Kidney (tissue), 13 donors: ENCODE measurements at regions not wholly inside any gene's neighbourhood (a gene's known extent, or its start where the extent isn't known, plus 50 kb on each side); places are given as distances from the start of the nearest gene placed in this dataset.

ENCODE experiments used
- DNase-seq, 5 donors: peaks; one replicate each; pipeline ENCODE4 v3.0.0-alpha.2; 2013 to 2020
- FAIRE-seq: peaks from 2 replicates; lab custom pipeline; 2012; peaks lifted over from hg19 to GRCh38; lab: Jason Lieb, UNC
- H3K27ac ChIP-seq, 2 donors: one replicate each; pipeline ENCODE4 v1.7.0; 2013; ENCODE audit warnings: low read depth in 2 of 2, low read length in 2 of 2, inconsistent platforms in 1 of 2
- H3K27me3 ChIP-seq: one replicate; pipeline ENCODE4 v1.7.1; 2013; ENCODE audit warnings: low read length, inconsistent platforms; ENCODE audit not compliant: control insufficient read depth, insufficient read depth
- H3K36me3 ChIP-seq, 3 donors: one replicate each; pipeline versions ENCODE4 v1.7.0 to v1.7.1; 2013; ENCODE audit warnings: low read length in 3 of 3, control low read depth in 1 of 3, inconsistent platforms in 1 of 3; ENCODE audit not compliant: insufficient read depth in 3 of 3, control insufficient read depth in 2 of 3
- H3K4me1 ChIP-seq, 3 donors: one replicate each; pipeline versions ENCODE4 v1.7.0 to v1.7.1; 2013; ENCODE audit warnings: low read length in 3 of 3, inconsistent platforms in 1 of 3, low read depth in 1 of 3; ENCODE audit not compliant: control insufficient read depth in 2 of 3, insufficient read depth in 2 of 3
- H3K4me3 ChIP-seq, 3 donors: one replicate each; pipeline versions ENCODE4 v1.7.0 to v1.8.1; 2013; ENCODE audit warnings: low read length in 3 of 3, control low read depth in 1 of 3, inconsistent platforms in 1 of 3
- H3K9ac ChIP-seq, 3 donors: one replicate each; pipeline versions ENCODE4 v1.7.0 to v1.7.1; 2013; ENCODE audit warnings: low read length in 3 of 3, control low read depth in 1 of 3, inconsistent platforms in 1 of 3
- H3K9me3 ChIP-seq, 3 donors: one replicate each; pipeline versions ENCODE4 v1.7.0 to v1.7.1; 2013; ENCODE audit warnings: low read length in 3 of 3, control low read depth in 1 of 3, inconsistent platforms in 1 of 3; ENCODE audit not compliant: control insufficient read depth in 2 of 3, insufficient read depth in 1 of 3
- intact Hi-C: fragments of 100-400 bp; cut with DNase I; formaldehyde crosslinking; loops from one replicate; pipeline ENCODE4 v1.11.1; 2022
- TF ChIP-seq, protein P1 (sequence below): IDR thresholded peaks from 3 replicates; pipeline ENCODE4 v1.5.1; 2012; ENCODE audit warnings: mild to moderate bottlenecking, moderate library complexity, borderline replicate concordance; ENCODE audit not compliant: insufficient read depth; ENCODE audit errors: extremely low read depth
- donor health status: control.
- donor health status: control.
- donor health status: control.
- donor health status: control.
- donor health status: control.
- donor health status: DM: yes; HTN: yes; CAD: no.
- donor health status: Normal renal cell carcinoma (clear cell type).

GRCh38 chr22:48070083-48070482, 1307.6 kb downstream of the TBC1D22A start:
- no peaks in the 10 kb centered on the region for H3K9me3 ChIP-seq
- no peaks in the 10 kb centered on the region for H3K4me1 ChIP-seq
- no peak for DNase-seq
- no peak overlapping the region for H3K27ac ChIP-seq
- no peak overlapping the region for H3K4me3 ChIP-seq
- H3K36me3 ChIP-seq = no peaks in the 10 kb centered on the region
- H3K9ac ChIP-seq = no peak overlapping the region
- intact Hi-C loops = no loop called here
- TF ChIP-seq, protein P1, sequence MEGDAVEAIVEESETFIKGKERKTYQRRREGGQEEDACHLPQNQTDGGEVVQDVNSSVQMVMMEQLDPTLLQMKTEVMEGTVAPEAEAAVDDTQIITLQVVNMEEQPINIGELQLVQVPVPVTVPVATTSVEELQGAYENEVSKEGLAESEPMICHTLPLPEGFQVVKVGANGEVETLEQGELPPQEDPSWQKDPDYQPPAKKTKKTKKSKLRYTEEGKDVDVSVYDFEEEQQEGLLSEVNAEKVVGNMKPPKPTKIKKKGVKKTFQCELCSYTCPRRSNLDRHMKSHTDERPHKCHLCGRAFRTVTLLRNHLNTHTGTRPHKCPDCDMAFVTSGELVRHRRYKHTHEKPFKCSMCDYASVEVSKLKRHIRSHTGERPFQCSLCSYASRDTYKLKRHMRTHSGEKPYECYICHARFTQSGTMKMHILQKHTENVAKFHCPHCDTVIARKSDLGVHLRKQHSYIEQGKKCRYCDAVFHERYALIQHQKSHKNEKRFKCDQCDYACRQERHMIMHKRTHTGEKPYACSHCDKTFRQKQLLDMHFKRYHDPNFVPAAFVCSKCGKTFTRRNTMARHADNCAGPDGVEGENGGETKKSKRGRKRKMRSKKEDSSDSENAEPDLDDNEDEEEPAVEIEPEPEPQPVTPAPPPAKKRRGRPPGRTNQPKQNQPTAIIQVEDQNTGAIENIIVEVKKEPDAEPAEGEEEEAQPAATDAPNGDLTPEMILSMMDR = no peak
- FAIRE-seq = no peak
- H3K27me3 ChIP-seq = no peaks in the 10 kb centered on the region

- Histone ChIP-seq H3K9me3 (no peaks in the 10 kb centered on the region), H3K9ac (no peak overlapping the region), H3K27me3 (no peaks in the 10 kb centered on the region), H3K4me1 (no peaks in the 10 kb centered on the region), H3K27ac (no peak overlapping the region), H3K36me3 (no peaks in the 10 kb centered on the region), H3K4me3 (no peak overlapping the region)
- no peak for DNase-seq
- TF ChIP-seq, protein P1 = no peak
- FAIRE-seq = no peak
- intact Hi-C loops = no loop called here
Observed at GRCh38 chr22:48069256-48069655, 1306.8 kb downstream of the TBC1D22A start.

GRCh38 chr22:48068323-48068885, 1306.0 kb downstream of the TBC1D22A start:
- DNase-seq = no peak
- no peaks in the 10 kb centered on the region for H3K36me3 ChIP-seq
- no peak for FAIRE-seq
- no peak overlapping the region for H3K9ac ChIP-seq
- TF ChIP-seq, protein P1 = no peak
- H3K27me3 ChIP-seq = no peaks in the 10 kb centered on the region
- intact Hi-C loops = no loop called here
- H3K9me3 ChIP-seq = no peaks in the 10 kb centered on the region
- no peak overlapping the region for H3K4me3 ChIP-seq
- H3K4me1 ChIP-seq = no peaks in the 10 kb centered on the region
- H3K27ac ChIP-seq = no peak overlapping the region

DNA sequence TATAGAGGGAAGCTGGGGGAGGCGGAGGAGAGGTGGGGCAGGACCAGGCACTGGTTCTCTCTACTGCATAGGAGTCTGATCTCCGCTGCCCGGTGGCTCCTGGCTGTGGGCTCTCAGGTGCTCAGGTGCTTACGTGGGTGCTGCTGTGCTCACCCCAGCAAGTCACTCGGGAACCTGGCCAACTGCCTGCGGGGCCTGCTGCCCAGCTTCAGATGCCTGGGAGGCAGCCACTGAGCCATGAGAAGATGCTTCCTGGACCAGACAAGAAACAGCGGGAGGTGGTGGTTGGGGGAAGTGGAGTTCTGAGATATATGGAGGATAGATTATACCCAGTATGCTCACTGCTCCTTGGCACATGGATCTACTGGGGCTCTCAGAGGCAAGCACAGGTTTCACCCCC, 1303.4 kb downstream of the TBC1D22A start:
- no peaks in the 10 kb centered on the region for H3K27me3 ChIP-seq
- intact Hi-C loops = no loop called here
- no peaks in the 10 kb centered on the region for H3K36me3 ChIP-seq
- TF ChIP-seq, protein P1 = no peak
- no peaks in the 10 kb centered on the region for H3K4me1 ChIP-seq
- H3K4me3 ChIP-seq = no peak overlapping the region
- H3K27ac ChIP-seq = no peak overlapping the region
- no peak overlapping the region for H3K9ac ChIP-seq
- H3K9me3 ChIP-seq = no peaks in the 10 kb centered on the region
- DNase-seq (no peak), FAIRE-seq (no peak)
